GM10248 (cell line): ENCODE measurements at regions not wholly inside any gene's neighbourhood (a gene's known extent, or its start where the extent isn't known, plus 50 kb on each side); places are given as distances from the start of the nearest gene placed in this dataset.

ENCODE experiments used
- CTCF ChIA-PET: fragments of 300-600 bp; sonication (Branson Sonifier 250); formaldehyde crosslinking; extraction: SDS; loops from one replicate; lab custom pipeline; 2021; ENCODE audit warnings: antibody characterized with exemption; lab: Yijun Ruan, JAX
- POLR2A ChIA-PET: fragments of 350-650 bp; sonication (Branson Sonifier 250); formaldehyde crosslinking; extraction: SDS; loops from one replicate; lab custom pipeline; 2020; ENCODE audit warnings: antibody characterized with exemption; lab: Yijun Ruan, JAX
- DNase-seq: peaks from one replicate; pipeline ENCODE4 v3.0.0; 2012; ENCODE audit errors: extremely low spot score
- TF ChIP-seq, protein P1 (sequence below): IDR thresholded peaks from 2 replicates; pipeline ENCODE4 v1.5.1; 2012; ENCODE audit warnings: mild to moderate bottlenecking, low read depth; ENCODE audit errors: extremely low read depth, missing control alignments, control extremely low read depth

DNA sequence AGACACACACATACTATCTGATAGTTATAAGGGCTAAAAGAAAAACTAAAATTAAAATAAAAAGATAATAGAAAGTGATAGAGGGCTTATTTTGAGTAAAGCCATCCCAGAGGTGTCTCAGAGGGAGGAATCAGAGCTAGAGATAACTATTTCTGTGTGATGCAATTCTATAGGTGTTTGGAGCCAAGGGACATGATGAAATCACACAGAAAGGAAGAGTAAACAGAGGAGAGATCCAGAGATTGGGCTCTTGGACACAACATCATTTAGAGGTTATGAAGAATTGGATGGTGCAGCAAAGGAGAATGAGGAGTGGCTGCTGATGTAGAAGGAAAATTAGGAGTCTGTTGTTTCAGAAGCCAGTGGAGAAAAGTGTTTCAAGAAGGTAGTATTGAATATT, 393.5 kb downstream of the DIRAS2 start:
- ChIA-PET CTCF (interaction anchor here (2.0 kb wide), 1 partner anchor 13 kb away, joined by 5 read pairs; no protein-coding TSS in a partner anchor), POLR2A (no interaction called here)
- no peak for DNase-seq
- TF ChIP-seq, protein P1, sequence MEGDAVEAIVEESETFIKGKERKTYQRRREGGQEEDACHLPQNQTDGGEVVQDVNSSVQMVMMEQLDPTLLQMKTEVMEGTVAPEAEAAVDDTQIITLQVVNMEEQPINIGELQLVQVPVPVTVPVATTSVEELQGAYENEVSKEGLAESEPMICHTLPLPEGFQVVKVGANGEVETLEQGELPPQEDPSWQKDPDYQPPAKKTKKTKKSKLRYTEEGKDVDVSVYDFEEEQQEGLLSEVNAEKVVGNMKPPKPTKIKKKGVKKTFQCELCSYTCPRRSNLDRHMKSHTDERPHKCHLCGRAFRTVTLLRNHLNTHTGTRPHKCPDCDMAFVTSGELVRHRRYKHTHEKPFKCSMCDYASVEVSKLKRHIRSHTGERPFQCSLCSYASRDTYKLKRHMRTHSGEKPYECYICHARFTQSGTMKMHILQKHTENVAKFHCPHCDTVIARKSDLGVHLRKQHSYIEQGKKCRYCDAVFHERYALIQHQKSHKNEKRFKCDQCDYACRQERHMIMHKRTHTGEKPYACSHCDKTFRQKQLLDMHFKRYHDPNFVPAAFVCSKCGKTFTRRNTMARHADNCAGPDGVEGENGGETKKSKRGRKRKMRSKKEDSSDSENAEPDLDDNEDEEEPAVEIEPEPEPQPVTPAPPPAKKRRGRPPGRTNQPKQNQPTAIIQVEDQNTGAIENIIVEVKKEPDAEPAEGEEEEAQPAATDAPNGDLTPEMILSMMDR, result no peak

DNA sequence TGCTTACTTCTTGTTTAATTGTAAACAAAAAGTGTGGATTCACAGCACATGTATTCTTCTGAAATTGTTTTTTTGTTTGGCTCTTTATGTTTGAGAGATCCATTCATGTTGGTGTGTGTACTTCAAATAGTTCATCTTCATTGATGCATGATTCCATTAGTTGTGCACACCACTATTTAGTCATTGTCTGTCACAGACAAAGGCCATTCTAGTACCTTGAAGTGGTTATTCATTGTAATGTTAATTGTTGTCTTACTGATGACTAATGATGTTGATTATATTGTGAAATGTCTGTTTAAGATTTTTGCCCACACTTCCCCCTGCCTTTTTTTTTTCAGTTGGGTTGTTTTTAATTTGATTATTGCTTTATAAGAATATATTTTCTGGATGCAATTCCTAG, 391.3 kb downstream of the DIRAS2 start:
- ChIA-PET POLR2A (no interaction called here), CTCF (no interaction called here)
- TF ChIP-seq, protein P1, result no peak
- DNase-seq, result no peak

DNA sequence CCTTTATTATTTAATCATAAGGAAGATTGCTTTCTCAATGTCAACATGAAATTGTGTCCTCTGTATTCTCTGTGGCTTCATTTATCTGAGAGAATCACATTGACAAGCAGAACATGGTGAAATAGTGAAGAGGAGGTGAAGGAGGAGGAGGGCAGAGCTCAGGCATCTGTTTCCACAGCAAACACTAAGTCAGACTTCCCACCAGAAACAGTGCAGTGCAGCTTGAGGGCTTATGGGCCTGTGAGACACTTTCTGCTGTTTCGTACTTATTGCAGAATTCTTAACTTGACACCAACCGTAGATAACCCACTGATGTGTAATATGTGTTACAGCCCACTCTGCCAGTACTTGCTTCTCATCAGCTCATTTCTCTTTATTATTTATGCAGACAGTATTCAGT, 386.3 kb downstream of the DIRAS2 start:
- POLR2A ChIA-PET, result no interaction called here
- CTCF ChIA-PET, result interaction anchor here (1.0 kb wide), 1 partner anchor 31 kb away, joined by 3 read pairs; no protein-coding TSS in a partner anchor
- TF ChIP-seq, protein P1, result no peak

DNA sequence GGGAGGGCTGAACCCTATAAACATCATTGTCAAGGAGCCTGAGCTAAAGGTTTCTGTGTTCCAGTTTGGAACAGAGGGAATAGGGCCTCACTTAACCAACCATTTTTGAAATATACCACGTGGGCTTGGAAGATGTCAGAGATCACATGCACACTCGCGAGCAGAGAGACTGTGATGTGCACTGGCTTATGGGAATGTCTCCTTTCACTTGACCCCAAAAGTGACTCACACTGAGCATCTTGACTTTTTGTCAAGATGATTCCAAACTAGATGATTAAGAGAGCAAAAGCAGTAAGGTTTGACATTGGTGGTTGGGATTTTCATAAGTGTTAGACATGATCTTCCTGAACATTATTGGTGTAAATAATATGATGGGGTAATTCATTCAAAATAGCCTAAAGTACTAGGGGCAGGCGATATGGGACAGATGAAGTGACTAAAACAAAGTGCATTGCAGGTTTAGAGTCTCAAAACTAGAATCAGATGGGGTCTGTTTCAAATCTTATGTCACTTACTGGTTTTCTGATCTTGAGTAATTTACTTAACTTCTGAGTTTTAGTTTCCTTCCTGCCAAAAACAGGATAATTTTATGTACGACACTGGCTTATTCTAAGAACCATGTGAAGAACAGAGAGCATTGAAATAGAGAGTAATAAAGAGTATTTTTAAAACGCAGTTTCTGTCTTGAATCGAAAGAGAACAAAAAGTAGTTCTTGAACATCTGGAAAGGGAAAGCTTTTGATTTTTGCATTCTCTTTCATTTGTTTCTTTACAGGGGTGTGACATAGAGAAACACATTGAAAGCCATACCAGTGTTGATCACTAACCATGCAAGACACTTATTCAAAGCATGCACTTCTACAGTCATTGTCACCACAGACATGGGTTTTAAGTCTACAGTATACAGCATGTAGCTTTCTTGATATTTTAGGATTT, 383.0 kb downstream of the DIRAS2 start:
- TF ChIP-seq, protein P1, result no peak
- ChIA-PET CTCF (interaction anchor here (1.3 kb wide), 1 partner anchor 9 kb away, joined by 5 read pairs; no protein-coding TSS in a partner anchor), POLR2A (no interaction called here)
- DNase-seq, result no peak

More for the DNA sequence above, 386.3 kb downstream of the DIRAS2 start:
- DNase-seq, result no peak

DNA sequence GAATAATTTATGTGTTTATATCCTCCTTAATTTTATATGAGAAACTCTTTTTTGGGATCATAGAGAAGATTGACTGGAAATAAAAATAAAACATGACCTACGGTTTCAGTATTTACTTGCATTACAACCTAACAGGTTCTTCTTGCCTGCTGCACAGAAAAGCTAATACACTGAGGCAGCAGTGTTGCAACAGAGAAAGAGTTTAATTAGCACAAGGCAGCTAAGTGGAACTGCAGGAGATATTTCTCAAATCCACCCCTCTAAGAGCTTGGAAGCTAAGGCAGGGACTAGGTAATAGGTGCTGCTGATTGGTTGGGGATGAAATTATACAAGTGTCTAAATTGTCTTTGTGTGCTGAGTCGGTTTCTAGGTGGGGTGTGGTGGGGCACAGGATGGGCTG, 380.9 kb downstream of the DIRAS2 start:
- CTCF ChIA-PET, result interaction anchor here (1.4 kb wide), 1 partner anchor 13 kb away, joined by 4 read pairs; no protein-coding TSS in a partner anchor
- POLR2A ChIA-PET, result no interaction called here
- TF ChIP-seq, protein P1, result no peak
- no peak for DNase-seq

DNA sequence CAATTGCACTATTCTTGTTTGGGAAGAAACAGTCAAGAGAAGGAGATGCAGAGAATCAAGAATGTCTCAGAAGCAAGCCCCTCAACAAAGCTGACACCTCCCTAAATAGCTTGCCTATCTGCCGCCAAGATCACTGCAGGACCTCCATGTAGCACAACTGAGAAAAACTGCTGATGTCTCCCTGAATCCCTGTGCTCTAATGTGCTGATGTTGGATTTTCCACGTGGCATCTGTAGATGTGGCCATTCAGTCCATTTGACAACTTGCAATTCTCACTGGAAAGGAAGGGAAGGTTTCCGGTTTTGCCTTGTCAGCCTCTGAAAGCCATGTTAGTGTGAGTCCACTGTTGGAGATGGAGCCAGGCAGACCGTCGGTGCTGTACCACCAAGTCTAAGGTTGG, 374.0 kb downstream of the DIRAS2 start:
- no peak for DNase-seq
- ChIA-PET POLR2A (no interaction called here), CTCF (interaction anchor here (1.1 to 1.3 kb wide), 2 partner anchors 9 to 43 kb away, joined by 3 to 5 read pairs; no protein-coding TSS in a partner anchor)
- TF ChIP-seq, protein P1, result no peak
